HUES6 (cell line): ENCODE measurements at regions not wholly inside any gene's neighbourhood (a gene's known extent, or its start where the extent isn't known, plus 50 kb on each side); places are given as distances from the start of the nearest gene placed in this dataset.
"Not testable (repeated sequence)": the region's sequence is repeated elsewhere in the genome, so short reads cannot be mapped to it uniquely, and the experiment has no call there.

Experiments used
- H3K27ac ChIP-seq: 2 replicates; pipeline ENCODE4 v1.7.0; 2013; ENCODE audit warnings: low read depth, mild to moderate bottlenecking, low read length, inconsistent platforms
- H3K27me3 ChIP-seq: 2 replicates; pipeline ENCODE4 v1.6.1; 2013; ENCODE audit warnings: low read length; ENCODE audit not compliant: control insufficient read depth, insufficient read depth
- H3K36me3 ChIP-seq: 2 replicates; pipeline ENCODE4 v1.6.1; 2013; ENCODE audit warnings: low read length; ENCODE audit not compliant: control insufficient read depth, insufficient read depth
- H3K4me1 ChIP-seq: 2 replicates; pipeline ENCODE4 v1.6.1; 2013; ENCODE audit warnings: low read length; ENCODE audit not compliant: control insufficient read depth, insufficient read depth
- H3K4me3 ChIP-seq: 2 replicates; pipeline ENCODE4 v1.5.1; 2013; ENCODE audit warnings: low read depth, low read length
- H3K9ac ChIP-seq: one replicate; pipeline ENCODE4 v1.6.1; 2013; ENCODE audit warnings: mild to moderate bottlenecking, low read length
- H3K9me3 ChIP-seq: 2 replicates; pipeline ENCODE4 v1.6.1; 2013; ENCODE audit warnings: low read depth, low read length; ENCODE audit not compliant: control insufficient read depth, insufficient read depth

- Histone ChIP-seq H3K9ac (no peak overlapping the region), H3K27me3 (no peaks in the 10 kb centered on the region), H3K9me3 (no peaks in the 10 kb centered on the region), H3K36me3 (no peaks in the 10 kb centered on the region), H3K4me1 (no peaks in the 10 kb centered on the region), H3K4me3 (no peak overlapping the region), H3K27ac (no peak overlapping the region)
Measured at GRCh38 chr2:17460371-17461086, 57.7 kb downstream of the RAD51AP2 start.

GRCh38 chr2:17455343-17455742, 62.9 kb downstream of the RAD51AP2 start:
- Histone ChIP-seq H3K27ac (no peak overlapping the region), H3K4me3 (no peak overlapping the region), H3K9me3 (no peaks in the 10 kb centered on the region), H3K9ac (no peak overlapping the region), H3K36me3 (no peaks in the 10 kb centered on the region), H3K27me3 (no peaks in the 10 kb centered on the region), H3K4me1 (no peaks in the 10 kb centered on the region)

- H3K4me1 ChIP-seq, H3K4me3 ChIP-seq, H3K36me3 ChIP-seq, H3K27me3 ChIP-seq, H3K27ac ChIP-seq, H3K9me3 ChIP-seq, H3K9ac ChIP-seq: not testable (repeated sequence)
Measured at GRCh38 chr2:17446191-17446590, 72.0 kb downstream of the RAD51AP2 start.

GRCh38 chr2:17445744-17446143, 72.5 kb downstream of the RAD51AP2 start:
- Histone ChIP-seq H3K27ac (no peak overlapping the region), H3K4me1 (peaks cover 13% of the 10 kb centered on the region), H3K9ac (no peak overlapping the region), H3K36me3 (no peaks in the 10 kb centered on the region), H3K9me3 (0 out of 2 replicates have a peak, but pooled peaks cover 4% of the 10 kb centered on the region), H3K4me3 (no peak overlapping the region), H3K27me3 (no peaks in the 10 kb centered on the region)

GRCh38 chr2:17442334-17442733, 75.9 kb downstream of the RAD51AP2 start:
- H3K27ac ChIP-seq: no peak overlapping the region

GRCh38 chr2:17441790-17442189, 76.5 kb downstream of the RAD51AP2 start:
- H3K36me3 ChIP-seq: no peaks in the 10 kb centered on the region
- H3K9ac ChIP-seq: peak overlapping the region; percentile 12
- H3K27ac ChIP-seq: peak overlapping the region; percentile 77; the same call in 1 of the 2 replicates
- H3K27me3 ChIP-seq: no peaks in the 10 kb centered on the region
- peak overlapping the region; percentile 3; the same call in 1 of the 2 replicates for H3K4me3 ChIP-seq
- H3K9me3 ChIP-seq: no peaks in the 10 kb centered on the region
- peaks cover 14% of the 10 kb centered on the region for H3K4me1 ChIP-seq

More at GRCh38 chr2:17442334-17442733, 75.9 kb downstream of the RAD51AP2 start:
- Histone ChIP-seq H3K4me1 (peaks cover 14% of the 10 kb centered on the region), H3K4me3 (no peak overlapping the region), H3K9me3 (no peaks in the 10 kb centered on the region), H3K27me3 (no peaks in the 10 kb centered on the region), H3K9ac (no peak overlapping the region), H3K36me3 (no peaks in the 10 kb centered on the region)

GRCh38 chr2:17441055-17441771, 77.0 kb downstream of the RAD51AP2 start:
- H3K27ac ChIP-seq: peak overlapping the region; percentile 77; the same call in 1 of the 2 replicates
- peak overlapping the region; percentile 3; the same call in 1 of the 2 replicates for H3K4me3 ChIP-seq
- no peaks in the 10 kb centered on the region for H3K36me3 ChIP-seq
- peak overlapping the region; percentile 12 for H3K9ac ChIP-seq
- H3K9me3 ChIP-seq: no peaks in the 10 kb centered on the region
- H3K27me3 ChIP-seq: no peaks in the 10 kb centered on the region
- peaks cover 14% of the 10 kb centered on the region for H3K4me1 ChIP-seq

- H3K9me3 ChIP-seq: no peaks in the 10 kb centered on the region
- H3K27me3 ChIP-seq: no peaks in the 10 kb centered on the region
- H3K27ac ChIP-seq: no peak overlapping the region
- H3K9ac ChIP-seq: no peak overlapping the region
- no peak overlapping the region for H3K4me3 ChIP-seq
- no peaks in the 10 kb centered on the region for H3K4me1 ChIP-seq
- no peaks in the 10 kb centered on the region for H3K36me3 ChIP-seq
Measured at GRCh38 chr2:17430326-17430725, 87.9 kb downstream of the RAD51AP2 start.

GRCh38 chr2:17429130-17429529, 89.1 kb downstream of the RAD51AP2 start:
- H3K27me3 ChIP-seq: no peaks in the 10 kb centered on the region
- H3K9me3 ChIP-seq: no peaks in the 10 kb centered on the region
- H3K27ac ChIP-seq: no peak overlapping the region
- no peaks in the 10 kb centered on the region for H3K4me1 ChIP-seq
- H3K4me3 ChIP-seq: no peak overlapping the region
- no peaks in the 10 kb centered on the region for H3K36me3 ChIP-seq
- H3K9ac ChIP-seq: no peak overlapping the region

GRCh38 chr2:17427401-17427800, 90.8 kb downstream of the RAD51AP2 start:
- no peaks in the 10 kb centered on the region for H3K4me1 ChIP-seq
- no peak overlapping the region for H3K27ac ChIP-seq
- H3K9ac ChIP-seq: no peak overlapping the region
- H3K9me3 ChIP-seq: no peaks in the 10 kb centered on the region
- no peaks in the 10 kb centered on the region for H3K36me3 ChIP-seq
- H3K4me3 ChIP-seq: no peak overlapping the region
- H3K27me3 ChIP-seq: no peaks in the 10 kb centered on the region

- H3K9me3 ChIP-seq: no peaks in the 10 kb centered on the region
Measured at GRCh38 chr2:17426743-17427142, 91.5 kb downstream of the RAD51AP2 start.

More at GRCh38 chr2:17426743-17427142, 91.5 kb downstream of the RAD51AP2 start:
- no peaks in the 10 kb centered on the region for H3K4me1 ChIP-seq
- H3K9ac ChIP-seq: no peak overlapping the region
- no peak overlapping the region for H3K27ac ChIP-seq
- H3K4me3 ChIP-seq: no peak overlapping the region
- no peaks in the 10 kb centered on the region for H3K27me3 ChIP-seq
- no peaks in the 10 kb centered on the region for H3K36me3 ChIP-seq
